Brain pericyte (primary cell): ENCODE measurements at regions not wholly inside any gene's neighbourhood (a gene's known extent, or its start where the extent isn't known, plus 50 kb on each side); places are given as distances from the start of the nearest gene placed in this dataset.

Experiments
- DNase-seq: peaks from one replicate; pipeline ENCODE4 v3.0.0-alpha.2; 2012; ENCODE audit warnings: low read depth, low spot score

- DNase-seq: no peak
Observed at GRCh38 chr7:17520941-17521340, 222.5 kb downstream of the AHR start.

GRCh38 chr7:17521437-17521836 lies 223.0 kb downstream of the AHR start:
- DNase-seq: peak; percentile 30

DNA sequence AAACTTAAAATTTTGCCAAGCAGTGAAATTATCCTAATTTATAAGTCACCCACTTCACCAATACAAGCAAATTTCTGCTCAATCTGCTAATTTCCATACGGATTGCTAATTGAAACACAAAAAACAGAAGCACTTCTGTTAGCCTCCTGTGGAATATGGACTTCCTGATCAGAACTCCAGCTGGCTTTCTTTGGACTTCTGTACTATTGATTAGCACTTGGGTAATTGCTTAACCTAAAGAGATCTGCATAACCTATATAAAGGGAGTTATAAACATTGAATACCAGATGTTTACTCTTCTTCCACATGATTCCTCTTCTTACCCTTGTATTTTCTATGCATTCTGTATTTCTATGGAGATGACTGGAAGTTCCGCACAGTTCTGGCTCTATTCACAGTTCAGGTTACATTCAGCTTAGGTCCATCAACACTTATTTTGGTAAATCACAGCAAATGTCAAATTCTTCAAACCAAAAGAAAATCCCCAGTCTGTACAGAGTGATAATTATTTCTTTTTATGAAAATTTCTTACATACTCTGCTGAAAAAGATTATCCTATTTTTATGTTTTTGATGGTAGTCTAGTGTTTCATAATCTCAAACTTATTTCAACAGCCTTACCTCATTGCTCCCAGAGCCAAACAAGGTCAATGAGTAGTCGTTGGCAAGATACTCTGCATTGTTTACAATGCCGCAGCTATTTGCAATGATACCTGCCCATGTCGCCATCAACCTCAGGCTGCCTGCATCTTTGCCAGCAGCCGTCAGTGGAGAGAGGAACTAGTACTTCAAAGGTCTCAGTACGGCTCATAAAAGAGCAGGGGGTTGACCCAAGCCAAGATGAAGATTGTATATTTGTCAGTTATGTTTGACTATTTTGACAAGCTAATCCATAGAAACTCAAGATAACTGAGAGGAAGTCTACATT lies 225.6 kb downstream of the AHR start:
- DNase-seq: no peak

DNA sequence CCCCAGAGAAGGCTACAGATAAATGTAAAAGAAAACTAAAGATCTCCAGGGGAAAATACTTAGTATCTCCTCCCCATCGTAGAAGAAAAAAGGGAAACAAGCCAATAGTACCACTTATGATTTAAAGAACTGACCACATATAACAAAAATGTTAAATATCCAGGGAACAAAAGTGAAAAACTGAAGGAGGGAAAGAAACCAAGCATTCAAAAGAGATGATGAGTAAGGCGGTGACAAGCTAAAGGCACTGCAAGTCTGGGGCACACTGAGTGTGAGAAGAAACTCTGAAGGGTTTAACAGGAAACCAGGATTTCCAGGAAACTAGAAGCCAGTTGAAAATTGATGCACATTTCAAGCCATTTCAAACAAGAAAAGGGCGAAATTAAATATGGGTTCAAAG lies 226.3 kb downstream of the AHR start:
- DNase-seq: no peak

- no peak for DNase-seq
Observed at GRCh38 chr7:17526621-17527020, 228.2 kb downstream of the AHR start.

GRCh38 chr7:17528636-17529035 lies 230.2 kb downstream of the AHR start:
- no peak for DNase-seq

DNA sequence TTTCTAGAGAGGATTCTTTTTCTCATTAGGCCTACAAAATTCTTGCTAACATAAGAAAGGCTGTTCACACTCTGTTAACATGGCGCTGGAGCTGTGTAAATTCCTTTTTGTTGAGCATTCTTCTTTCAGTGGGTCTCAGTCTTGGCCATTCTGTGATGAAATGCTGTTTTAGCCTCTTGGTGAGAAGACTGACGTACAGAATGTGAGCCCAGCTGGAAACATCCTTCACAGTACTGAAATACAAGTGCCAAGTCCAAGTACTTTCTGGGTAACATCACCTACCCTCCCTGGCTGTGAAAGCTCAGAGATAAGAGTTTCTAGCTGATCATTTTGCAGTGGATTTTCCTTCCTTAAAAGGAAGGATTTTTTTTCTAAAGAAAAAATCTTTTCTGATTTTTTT lies 231.8 kb downstream of the AHR start:
- DNase-seq: peak; percentile 90

GRCh38 chr7:17530741-17531421 lies 232.4 kb downstream of the AHR start:
- no peak for DNase-seq

DNA sequence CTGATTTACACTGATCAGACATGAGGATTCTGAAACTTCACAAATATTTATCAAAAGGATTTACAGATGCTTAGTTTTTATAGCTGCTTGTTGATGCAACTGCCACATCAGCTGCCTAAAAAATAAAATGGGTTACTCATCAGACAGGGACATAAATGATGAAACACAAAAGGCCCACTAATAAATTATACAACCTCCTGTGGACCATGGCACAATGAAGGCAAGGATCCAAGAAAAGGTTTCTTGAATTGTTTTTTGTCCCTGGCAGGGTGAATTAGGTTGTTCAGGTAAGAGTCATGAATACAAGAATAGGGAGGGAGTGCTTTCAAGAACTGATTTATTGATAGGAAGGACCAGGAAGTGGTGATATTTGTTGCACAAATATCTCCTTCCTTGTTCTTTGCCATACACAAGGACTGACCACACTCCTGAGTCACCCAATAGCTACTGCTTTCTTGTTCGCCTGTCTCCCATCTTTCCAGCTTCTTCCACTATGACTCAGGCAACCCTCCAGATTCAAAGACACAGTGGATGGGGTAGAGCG lies 234.5 kb downstream of the AHR start:
- DNase-seq: no peak

GRCh38 chr7:17534348-17534747 lies 235.9 kb downstream of the AHR start:
- no peak for DNase-seq

DNA sequence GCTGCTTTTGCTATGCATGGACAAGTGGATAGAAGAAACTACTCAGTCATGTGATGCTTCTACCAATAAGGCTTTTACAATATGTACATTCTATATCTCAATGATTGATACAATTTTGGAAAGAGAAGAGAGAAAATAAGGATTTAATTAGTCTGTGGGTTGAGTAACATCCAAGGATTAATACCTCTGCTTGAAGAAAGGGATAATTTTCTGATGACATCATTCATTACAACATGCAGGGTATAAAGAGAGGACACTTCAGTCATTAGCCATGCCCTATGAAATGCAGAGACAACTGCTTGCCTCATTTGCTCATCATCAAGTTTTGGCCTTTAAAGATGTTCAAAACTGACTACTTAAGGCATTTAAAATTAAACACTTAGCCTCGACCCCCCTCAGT lies 237.3 kb downstream of the AHR start:
- no peak for DNase-seq

DNA sequence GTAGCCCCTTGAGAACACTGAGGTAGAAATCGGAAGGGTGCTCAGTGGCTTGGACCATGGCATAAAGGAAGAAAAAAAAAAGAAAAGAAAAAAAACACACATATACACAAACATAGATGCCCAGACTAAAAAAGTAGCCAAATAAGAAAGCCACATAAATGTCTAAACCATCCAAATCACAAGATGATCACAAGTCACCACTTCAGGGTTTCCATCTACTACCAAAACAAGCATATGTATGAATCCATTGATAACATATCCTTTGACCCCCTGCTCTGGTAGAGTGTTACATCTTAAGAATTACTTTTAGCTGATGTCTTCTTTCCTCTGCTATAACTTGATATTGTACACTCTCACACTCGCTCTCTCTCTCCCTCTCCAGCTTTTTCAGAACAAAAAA lies 245.9 kb downstream of the AHR start:
- no peak for DNase-seq

- DNase-seq: no peak
Observed at GRCh38 chr7:17545348-17545747, 246.9 kb downstream of the AHR start.

DNA sequence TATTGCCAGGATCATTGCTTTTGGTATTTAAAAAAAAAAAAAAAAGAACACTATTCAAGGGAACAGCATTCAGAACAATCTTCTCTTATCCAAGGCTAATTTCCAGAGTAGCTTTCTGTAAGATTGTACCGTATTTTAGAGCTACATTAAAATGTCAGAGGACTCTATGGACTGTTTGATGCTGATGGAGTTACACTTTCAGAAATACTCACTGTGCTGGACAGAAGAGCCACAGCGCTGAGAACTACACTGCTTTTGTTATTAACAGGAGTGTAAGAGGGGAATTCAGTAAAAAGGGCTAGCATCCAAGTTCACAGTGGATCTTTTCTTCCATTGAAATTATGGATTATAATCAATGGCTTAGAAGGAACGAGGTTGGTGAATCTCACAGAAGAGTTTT lies 247.7 kb downstream of the AHR start:
- no peak for DNase-seq

DNA sequence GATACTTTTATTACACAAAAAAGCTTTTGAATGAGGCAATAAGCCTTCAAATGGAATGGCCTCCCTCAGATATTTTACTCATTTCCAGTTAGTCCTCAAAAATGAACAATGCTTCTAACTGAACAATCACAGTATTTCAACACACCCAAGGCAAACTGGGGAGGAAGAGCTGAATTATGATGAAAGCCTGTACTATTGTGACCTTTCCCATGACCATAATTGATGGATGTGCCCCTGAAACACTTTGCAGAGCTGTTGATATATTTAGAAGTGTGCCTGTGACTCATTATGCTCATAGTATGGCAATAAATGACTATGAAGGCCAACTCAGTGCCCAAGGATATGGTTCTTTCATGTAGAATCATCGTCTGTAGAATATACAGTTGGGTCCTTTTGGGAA lies 248.1 kb downstream of the AHR start:
- DNase-seq: no peak

GRCh38 chr7:17548014-17548653 lies 249.7 kb downstream of the AHR start:
- DNase-seq: no peak

DNA sequence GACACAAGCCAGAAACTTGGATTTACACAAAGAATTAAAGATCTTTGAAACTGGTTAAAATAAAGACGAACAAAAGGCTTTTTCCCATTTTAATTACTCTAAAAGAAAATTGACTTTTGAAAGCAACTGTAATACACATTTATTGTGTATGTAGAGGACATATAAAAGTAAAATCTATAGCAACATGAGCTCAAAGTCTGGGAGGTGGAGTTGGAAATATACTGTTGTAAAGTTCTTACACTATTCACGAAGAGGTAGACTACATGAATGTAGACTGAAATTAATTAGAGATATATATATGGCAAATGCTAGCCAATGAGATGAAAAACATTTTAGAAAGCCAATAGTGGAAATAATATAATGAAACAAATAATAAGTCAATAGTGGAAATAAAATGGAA lies 251.0 kb downstream of the AHR start:
- no peak for DNase-seq

DNA sequence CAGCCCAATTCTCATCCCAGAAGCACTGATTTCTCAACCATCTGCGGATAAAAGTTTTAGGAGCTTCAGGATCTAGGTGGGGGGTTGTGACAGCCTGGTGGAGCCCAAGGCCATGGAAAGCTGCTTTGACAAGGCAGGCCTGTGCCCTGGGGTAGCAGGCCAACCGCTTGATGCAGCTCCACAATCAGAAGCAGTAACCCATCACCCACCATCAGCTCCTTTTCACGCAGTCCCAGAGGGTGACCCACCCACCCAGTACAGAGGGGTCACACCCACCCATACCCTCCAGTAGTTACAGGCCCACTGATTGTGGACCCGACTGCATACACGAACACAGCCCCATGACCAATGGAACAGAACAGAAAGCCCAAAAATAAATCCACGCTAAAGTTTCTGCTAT lies 253.9 kb downstream of the AHR start:
- DNase-seq: no peak

GRCh38 chr7:17552952-17553351 lies 254.5 kb downstream of the AHR start:
- DNase-seq: no peak

- no peak for DNase-seq
Observed at GRCh38 chr7:17554341-17555015, 256.0 kb downstream of the AHR start.

GRCh38 chr7:17556247-17556956 lies 257.9 kb downstream of the AHR start:
- DNase-seq: no peak
